GM21390 (cell line): ENCODE measurements at regions not wholly inside any gene's neighbourhood (a gene's known extent, or its start where the extent isn't known, plus 50 kb on each side); places are given as distances from the start of the nearest gene placed in this dataset.
"Not testable (repeated sequence)": the region's sequence is repeated elsewhere in the genome, so short reads cannot be mapped to it uniquely, and the experiment has no call there.

Experiments
- ATAC-seq: cut with Tn5 transposase; IDR thresholded peaks from one replicate; pipeline ENCODE4 v1.9.1; 2021; ENCODE audit not compliant: unreplicated experiment

DNA sequence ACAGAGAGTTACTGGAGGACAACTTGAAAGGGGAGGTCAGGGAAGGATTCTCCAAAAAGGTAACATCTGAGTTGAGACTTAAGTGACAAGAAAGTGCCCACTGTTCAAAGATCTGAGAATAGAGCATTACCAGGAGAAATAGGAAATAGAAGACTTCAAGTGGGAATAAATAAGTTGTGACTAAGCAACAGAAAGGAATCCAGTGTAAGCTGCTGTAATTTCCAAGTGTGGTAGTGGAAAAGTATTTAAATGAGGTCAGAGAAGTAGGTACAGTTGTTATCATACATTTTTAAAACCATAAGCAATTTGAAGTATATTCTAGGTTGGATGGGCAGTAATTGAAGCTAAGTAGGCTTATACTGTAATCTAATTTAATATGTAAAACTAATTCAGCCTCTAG, 211.9 kb downstream of the FBXO8 start:
- no peak for ATAC-seq

DNA sequence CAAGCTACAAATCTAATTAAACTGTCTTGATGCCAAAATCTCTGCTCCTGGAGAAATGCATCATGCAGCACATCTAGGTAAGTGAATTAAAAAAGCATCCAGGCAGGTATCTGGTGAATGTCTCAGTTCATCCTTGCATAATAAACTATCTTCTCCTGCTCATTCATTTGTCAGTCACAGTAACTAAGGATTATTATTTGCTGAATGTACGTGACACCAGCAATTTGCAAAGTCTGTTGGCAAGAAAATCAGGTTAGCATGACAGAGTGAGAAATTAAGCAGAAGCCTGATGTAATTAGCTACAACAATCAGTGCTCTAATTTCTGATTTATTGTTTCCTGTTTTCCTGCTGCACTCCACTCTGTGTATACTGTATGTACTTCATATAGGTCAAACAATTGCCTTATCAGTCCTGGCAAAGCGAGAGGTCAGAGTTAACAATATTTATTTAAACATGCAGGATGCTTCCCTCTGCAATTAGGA, 213.6 kb downstream of the FBXO8 start:
- ATAC-seq = no peak

DNA sequence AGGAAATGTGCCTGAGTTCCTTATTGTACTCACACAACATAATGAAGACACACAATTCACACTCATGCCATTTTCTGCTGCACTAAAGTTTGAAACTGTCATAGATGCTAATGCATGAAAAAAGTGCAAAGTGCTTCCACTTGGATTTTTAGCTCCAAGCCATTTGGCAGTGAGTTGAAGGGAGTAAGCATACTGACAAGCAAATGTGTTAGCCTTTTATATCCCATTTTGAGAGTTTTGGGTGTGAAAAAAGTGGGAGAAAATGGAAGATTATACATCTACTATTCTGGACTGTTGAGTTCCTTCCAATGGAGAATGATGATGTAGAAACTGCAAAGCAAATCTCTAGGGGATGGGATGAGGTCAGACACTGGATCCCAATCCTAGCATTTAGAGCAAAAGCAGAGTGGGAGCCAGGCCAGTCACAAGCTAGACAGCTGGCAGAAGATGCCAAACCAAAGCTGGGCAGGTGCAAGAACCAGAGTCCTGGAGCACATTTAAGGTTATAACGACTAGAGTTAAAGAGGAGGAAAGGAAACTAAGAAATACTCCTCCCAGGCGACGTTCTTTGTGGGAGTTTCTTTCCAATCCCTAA, 216.8 kb downstream of the FBXO8 start:
- ATAC-seq = no peak

DNA sequence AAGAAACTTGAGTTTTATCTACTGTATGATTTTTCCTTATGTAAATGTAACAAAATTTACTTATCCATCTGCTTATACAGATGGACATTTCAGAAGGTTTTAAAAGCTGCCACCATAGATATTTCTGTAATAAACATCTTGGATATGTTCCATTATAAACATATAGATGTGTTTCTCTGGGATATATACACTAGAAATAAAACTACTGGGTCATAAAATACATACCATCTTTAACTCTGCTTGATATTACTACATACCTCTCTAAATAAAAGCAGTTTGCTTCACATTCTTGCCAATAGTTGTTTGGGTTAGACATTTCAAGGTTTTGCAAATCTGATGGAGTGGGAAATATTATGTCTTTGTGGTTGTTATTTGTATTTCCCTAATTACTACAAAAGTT, 220.6 kb downstream of the FBXO8 start:
- no peak for ATAC-seq

DNA sequence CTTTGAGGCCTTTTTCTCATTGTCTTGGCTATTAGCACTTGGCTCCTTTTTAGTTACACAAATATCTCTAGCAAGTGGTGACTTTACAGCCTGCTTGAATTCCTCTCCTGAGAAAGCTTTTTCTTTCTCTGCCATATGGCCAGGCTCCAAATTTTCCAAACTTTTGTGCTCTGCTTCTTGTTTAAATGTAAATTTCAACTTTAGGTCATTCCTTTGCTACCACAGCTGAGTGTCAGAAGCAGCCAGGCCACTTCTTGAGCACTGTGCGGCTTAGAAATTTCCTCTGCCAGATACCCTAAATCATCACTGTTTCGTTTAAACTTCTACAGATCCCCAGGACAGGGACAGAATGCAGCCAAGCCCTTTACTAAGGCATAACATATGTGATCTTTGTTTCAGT, 222.4 kb downstream of the FBXO8 start:
- ATAC-seq = no peak

DNA sequence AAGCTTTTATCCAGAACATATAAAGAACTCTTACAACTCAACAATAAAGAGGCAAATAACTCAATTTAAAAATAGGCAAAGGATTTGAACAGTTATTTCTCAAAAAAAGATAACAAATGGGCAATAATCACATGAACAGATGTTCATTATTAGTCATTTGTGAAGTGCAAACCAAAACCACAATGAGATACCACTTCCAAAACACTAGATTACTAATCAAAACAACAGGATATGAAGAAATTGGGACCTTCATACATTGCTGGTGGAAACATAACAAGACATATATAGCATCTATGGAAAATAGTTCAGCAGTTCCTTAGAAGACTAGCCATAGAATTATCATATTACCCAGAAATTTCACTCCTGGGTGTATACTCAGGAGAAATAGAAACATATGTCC, 224.6 kb downstream of the FBXO8 start:
- no peak for ATAC-seq

DNA sequence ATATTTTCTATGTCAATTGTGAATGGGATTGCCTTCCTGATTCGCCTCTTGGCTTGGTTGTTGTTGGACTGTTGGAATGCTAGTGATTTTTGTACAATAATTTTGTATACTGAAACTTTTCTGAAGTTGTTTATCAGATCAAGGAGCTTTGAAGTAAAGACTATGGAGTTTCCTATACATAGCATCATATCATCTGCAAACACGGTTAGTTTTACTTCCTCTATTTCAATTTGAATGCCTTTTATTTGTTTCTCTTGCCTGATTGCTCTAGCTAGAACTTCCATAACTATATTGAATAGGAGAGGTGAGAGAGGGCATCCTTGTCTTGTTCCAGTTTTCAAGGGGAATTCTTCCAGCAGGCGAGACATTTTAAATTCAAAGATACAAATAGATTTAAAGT, 226.5 kb downstream of the FBXO8 start:
- ATAC-seq = no peak

DNA sequence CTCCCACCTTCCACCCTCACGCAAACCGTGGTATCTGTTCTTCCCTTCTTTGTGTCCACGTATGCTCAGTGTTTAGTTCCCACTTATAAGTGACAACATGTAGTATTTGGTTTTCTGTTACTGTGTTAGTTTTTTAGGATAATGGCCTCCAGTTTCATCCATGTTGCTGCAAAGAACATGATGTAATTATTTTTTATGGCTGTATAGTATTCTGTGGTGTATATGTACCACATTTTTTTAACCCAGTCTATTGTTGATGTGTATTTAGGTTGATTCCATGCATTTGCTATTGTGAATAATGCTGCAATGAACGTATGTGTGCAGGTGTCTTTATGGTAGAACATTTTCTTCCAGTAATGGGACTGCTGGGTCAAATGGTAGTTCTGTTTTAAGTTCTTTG, 228.1 kb downstream of the FBXO8 start:
- no peak for ATAC-seq

DNA sequence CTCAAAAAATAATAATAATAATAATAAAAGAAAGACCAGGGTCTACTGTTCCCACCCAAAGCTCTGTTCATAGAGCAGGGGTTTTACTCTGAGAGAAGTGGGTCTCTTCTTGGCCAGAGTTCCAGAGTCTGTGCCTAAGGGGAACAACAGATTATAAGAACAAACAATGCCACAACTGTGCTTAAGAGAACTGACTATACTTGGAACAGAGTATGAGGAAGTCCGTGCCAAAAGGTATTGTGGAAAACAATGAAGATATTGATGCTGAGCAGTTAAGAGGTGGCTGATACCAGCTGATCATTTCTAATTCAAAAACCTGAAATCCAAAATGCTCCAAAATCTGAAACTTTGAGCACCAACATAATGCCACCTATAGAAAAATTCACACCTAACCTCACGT, 229.6 kb downstream of the FBXO8 start:
- ATAC-seq = no peak

DNA sequence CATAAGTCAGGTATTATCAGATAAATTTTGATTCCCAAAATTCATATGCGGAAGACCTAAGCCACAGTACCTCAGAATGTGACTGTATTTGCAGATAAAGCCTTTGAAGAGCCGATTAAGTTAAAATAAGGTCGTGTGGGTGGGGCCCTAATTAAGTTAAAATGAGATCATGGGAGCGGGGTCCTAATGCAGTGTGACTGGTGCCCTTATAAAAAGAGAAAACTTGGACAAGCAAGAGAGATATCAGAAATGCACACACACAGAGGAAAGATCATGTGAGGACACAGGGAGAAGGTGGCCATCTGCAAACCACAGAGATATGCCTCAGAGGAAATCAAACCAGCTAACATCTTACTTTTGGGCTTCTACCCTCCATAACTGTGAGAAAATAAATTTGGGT, 236.1 kb downstream of the FBXO8 start:
- ATAC-seq = no peak

DNA sequence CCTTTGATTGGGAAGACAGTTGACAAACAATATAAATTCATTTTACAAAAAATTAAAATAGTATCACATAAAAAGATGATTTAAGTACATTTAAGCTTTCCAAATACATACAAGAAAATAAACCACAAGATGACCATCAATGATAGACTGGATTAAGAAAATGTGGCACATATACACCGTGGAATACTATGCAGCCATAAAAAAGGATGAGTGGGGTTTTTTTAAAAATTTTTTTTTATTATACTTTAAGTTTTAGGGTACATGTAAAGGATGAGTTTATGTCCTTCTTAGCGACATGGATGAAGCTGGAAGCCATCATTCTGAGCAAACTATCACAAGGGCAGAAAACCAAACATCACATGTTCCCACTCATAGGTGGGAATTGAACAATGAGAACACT, 237.6 kb downstream of the FBXO8 start:
- not testable (repeated sequence) for ATAC-seq

DNA sequence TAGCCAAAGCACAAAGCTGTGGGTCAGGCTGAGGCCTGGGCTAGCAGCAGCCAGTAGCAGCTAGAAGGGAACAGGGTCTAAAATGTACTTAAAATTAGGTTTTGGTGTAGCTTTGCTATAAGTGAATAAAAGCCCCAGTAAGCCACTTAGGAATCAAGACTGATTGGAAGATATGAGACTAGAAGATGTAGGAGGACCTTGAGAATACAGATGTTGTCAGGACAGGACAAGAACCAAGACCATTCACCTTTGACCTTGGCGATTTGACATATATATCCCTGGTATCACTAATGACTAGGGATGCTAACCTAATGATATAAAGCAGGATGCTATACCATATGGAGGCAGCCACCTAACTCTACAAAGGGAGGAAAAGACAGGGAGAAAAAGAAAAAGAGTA, 238.1 kb downstream of the FBXO8 start:
- no peak for ATAC-seq

DNA sequence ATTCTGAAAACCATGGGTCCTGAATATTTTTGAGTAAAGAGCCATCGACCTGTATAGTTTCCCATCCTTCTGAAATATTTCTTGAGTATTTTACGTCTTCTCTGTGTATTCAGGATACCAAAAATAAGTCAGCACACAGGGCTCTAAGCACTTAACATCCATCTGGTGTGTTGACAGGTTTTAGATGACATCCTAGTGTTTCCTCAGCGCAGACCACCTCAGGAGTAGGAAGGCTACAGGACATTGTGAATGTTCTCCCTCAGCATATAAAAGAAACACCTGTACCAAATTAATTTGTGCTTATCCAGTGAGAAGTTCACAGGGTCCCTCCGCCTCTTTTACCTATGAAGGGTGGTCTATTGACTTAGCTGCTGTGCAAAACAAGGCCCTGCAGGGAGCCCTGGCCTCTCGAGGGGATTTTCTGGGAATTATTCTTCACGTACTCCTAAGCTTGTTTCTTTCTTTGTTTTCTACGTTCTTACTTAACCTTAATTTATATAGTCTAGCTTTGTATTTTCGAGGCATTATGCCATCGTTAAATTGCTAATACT, 241.8 kb downstream of the FBXO8 start:
- no peak for ATAC-seq

DNA sequence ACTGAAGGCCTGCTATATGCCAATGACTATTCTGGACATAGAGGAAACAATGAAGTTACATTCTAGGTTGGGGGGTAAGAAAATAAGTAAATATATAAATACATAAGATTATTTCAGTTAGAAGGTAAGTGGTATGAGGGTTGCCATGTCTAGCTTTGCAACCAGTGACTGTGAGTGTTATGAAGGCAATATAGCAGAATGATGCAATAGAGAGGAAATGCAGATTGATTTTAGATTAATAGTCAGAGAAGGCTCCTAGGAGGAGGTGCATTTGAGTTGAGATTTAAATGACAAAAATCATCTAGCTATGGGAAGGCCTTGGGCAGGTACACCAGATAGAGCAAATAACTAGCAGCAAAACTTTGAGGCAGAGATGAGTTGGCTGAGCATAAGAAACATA, 243.2 kb downstream of the FBXO8 start:
- no peak for ATAC-seq

DNA sequence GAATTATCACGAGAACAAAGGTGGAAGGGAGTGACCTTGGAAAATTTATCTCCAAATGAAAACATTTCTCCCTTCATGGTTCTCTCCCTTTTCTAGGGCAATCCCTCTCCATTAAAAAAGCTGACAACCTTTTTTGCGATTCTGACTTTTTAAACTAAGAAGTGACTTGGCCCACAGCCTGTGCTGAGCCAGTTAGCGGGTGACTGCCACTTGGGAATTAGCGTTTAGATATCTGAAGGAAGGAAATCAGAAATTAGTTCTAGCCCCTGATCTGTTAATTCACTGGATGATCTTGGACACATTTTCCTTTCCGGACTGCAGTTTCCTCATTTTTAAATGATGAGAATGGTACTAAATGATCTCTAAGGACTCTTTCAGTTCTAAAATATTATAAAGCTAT, 245.0 kb downstream of the FBXO8 start:
- no peak for ATAC-seq

DNA sequence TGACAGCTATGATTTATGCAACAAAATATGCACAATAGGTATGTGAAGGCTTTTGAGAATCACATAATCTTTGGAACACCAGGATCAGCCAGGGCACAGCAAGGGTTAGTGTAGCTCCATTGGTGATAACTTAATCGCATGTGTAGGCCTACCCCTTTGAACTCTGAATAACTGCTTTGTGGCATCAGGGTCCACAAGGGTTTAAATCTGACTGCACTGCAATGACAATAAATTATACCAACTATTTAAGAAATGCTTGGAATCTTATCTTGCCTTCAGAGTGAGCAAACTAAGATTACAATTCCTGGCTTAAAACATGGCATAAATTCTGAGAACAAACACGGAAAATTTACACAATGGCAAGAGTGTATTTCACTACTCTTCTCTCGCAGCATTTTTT, 245.8 kb downstream of the FBXO8 start:
- no peak for ATAC-seq

DNA sequence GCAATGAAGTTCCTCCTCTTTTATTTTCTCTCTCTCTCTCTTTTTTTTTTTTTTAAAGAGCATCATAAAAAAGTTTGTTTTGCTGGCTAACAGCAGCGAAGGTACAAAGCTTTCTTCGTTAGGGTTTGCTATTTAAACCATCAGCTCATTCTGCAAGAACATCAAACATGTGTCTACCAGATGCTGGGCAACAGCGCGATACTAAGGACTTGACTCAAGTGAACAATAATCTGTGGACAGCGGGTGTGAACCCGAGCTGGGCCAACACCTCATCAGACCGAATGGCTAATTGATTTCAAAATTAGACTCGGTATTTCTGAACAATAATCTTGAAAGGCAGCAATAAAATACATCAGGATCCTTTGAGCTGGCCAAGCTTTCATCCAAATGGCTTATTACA, 246.4 kb downstream of the FBXO8 start:
- ATAC-seq = no peak

DNA sequence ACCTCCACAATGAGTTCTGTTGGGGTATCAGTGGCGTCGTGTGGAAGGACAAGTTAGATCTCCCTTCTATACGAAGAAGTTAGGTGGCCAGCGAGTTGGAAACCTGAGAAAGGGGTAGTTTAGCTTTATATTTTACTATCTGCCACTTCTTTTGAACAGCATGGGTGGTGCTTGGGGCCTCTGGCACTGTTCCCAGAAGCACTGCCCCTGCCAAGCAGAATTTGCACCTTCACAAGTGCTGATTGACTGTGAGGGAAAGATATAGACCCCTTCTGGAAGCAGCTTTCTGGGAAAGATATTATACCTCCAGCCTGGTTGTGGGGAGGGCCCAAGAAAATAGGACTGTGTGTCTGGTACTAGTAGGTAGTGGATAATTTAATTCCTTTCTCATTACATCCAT, 246.9 kb downstream of the FBXO8 start:
- ATAC-seq = no peak

DNA sequence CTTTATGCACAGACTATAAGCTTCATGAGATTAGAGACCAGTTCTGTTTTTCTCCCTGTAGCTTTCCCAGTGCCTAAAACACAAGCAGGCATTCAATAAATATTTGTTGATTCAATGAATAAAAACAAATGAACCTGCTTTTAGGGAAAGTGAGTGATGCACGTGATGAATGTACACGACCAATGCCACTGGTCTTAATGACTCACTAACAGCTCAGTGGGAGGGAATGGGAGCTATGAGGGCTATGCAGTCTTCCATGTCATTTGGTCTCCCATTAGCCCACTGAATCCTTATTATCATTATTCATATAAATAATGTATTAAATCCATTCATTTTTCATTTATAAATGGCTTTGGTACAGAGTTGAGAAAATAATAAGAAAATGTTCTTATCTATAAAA, 247.4 kb downstream of the FBXO8 start:
- ATAC-seq = no peak

DNA sequence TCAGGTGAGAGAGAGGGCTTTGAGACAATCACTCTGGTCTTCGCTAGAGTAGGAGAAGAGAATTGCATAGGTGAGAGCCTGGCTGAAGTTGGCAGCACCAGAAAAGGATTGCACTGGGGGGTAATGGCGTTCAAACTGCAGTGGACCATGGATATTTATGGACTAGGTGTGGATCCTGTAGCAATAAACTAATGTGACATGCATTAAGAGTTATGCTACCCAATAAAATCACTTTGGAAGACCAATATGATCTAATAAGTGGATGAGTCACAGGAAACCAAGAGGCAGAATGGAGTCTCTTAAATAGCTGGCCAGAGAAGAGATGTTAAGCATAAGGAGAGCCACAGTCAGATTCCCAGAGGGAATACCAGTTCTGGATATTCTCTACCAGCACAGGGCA, 259.8 kb downstream of the FBXO8 start:
- no peak for ATAC-seq

DNA sequence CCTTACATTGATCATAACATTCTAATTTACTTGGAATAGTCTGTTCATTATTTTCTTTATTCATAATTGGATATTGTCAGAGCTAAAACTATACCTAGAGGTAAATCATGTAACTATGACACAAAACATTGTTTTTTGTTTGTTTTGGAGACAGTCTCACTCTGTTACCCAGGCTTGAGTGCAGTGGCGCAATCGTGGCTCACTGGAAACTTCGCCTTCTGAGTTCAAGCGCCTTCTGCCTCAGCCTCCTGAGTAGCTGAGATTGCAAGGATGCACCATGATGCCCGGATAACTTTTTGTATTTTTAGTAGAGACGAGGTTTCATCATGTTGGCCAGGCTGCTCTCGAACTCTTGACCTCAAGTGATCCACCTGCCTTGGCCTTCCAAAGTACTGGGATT, 265.2 kb downstream of the FBXO8 start:
- ATAC-seq = no peak

DNA sequence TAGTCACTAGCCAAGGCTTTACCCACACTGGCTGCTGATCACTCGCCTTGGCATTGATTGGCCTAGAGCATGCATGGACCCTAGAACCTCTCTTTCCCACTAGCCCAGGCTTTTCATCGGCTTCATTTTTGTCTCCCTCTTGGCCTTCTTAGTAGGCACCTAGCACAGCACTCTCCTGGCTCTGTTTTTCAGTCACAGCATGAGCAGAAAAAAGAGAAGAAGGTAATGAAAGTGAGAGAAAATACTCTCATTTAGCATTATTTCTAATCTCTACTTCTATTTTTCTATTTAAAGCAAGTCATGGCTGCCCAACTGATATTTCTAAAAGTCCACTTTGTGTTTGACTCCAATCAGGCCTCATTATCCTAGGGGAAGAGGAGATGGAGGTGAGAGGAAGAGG, 267.2 kb downstream of the FBXO8 start:
- no peak for ATAC-seq

DNA sequence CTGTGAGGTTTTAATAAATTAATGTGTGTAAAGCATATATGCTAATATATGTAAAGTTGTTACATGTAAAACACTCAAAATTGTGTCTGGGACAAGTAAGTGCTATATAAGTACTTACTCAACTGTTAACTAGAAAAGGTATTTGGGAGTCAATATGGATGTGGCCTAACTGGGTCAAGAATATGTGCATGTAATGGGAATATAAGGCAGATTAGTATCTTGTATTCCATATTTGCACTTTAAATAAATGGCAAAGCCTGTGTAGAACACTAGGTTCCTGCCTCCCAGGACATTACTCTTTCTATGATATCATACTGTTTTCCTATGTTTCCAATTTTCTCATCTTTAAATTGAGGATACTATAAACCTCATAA, 270.6 kb downstream of the FBXO8 start:
- no peak for ATAC-seq
